ENCODE measurements at regions not wholly inside any gene's neighbourhood (a gene's known extent, or its start where the extent isn't known, plus 50 kb on each side); places are given as distances from the start of the nearest gene placed in this dataset.

DNA sequence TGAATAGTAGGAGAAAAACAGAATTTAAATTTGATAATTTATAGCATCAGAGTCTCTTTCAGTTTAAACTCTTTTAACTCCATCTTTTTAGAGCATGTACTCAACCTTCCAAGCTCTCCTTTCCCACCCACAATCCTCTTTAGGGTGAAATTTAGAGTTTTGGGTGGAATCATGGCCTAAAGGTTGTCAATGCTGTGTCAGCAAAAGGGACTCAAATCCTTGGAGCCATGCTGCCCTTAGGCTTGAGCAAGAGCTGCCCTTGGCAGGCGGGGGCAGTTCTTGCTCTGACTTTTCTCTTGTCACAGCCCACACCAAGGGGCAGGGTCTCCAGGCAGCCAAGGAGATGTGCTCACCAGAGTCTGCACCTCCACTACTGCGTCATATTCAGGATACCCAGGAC lies 102.4 kb downstream of the MTX3 start:
- Histone ChIP-seq H3K27me3 (replicated peaks in 1 of 4; ENCODE audit: control insufficient read depth in 3 of 4, extremely low read depth in 1 of 4, insufficient read depth in 3 of 4, low read length in 3 of 4) (no peaks in the 10 kb centered on the region), H3K27ac (ENCODE audit: low read depth, low read length) (no peak overlapping the region), H3K4me1 (replicated peaks in 1 of 4; ENCODE audit: control insufficient read depth in 3 of 4, insufficient read depth in 4 of 4, low read length in 3 of 4) (no peaks in the 10 kb centered on the region), H2BK120ac (replicated peaks; ENCODE audit: low read depth, low read length) (no peak overlapping the region), H3K36me3 (ENCODE audit: control insufficient read depth in 2 of 4, insufficient read depth in 4 of 4, low read length in 3 of 4) (no peaks in the 10 kb centered on the region), H4K5ac (ENCODE audit: insufficient read length, low read depth, low read length) (no peak overlapping the region), H4K8ac (ENCODE audit: extremely low read depth, insufficient read depth, low read length) (no peak overlapping the region), H2BK12ac (ENCODE audit: low read depth, low read length) (no peak overlapping the region), H2BK15ac (ENCODE audit: low read length) (no peak overlapping the region), H4K20me1 (replicated peaks in 1 of 2; ENCODE audit: control insufficient read depth in 1 of 2, insufficient read depth in 2 of 2, low read length in 2 of 2) (no peaks in the 10 kb centered on the region), H2BK5ac (ENCODE audit: low read depth, low read length) (no peak overlapping the region), H3K4ac (replicated peaks; ENCODE audit: insufficient read length, low read depth, low read length) (no peak overlapping the region), H3K56ac (replicated peaks; ENCODE audit: insufficient read length, low read depth, low read length) (no peak overlapping the region), H3K18ac (ENCODE audit: extremely low read depth, low read length) (no peak overlapping the region), H2BK20ac (ENCODE audit: low read length) (no peak overlapping the region), H3K23ac (ENCODE audit: insufficient read length) (no peak overlapping the region), H3K4me2 (ENCODE audit: insufficient read depth in 1 of 2, low read depth in 2 of 2, low read length in 2 of 2) (no peak overlapping the region), H4K91ac (replicated peaks; ENCODE audit: insufficient read length, low read length) (no peak overlapping the region), H3K23me2 (ENCODE audit: low read depth, low read length) (no peaks in the 10 kb centered on the region), H2AFZ (ENCODE audit: low read length) (no peak overlapping the region), H2AK5ac (ENCODE audit: low read depth, low read length) (no peak overlapping the region), H3K14ac (ENCODE audit: insufficient read length) (no peak overlapping the region), H3K79me2 (ENCODE audit: control insufficient read depth in 1 of 2, insufficient read depth in 2 of 2, low read length in 2 of 2) (no peaks in the 10 kb centered on the region), H3K9ac (replicated peaks in 1 of 4; ENCODE audit: extremely low read depth in 1 of 4, low read depth in 3 of 4, low read length in 3 of 4) (no peak overlapping the region), H3K79me1 (ENCODE audit: low read depth, low read length) (no peaks in the 10 kb centered on the region), H3K9me3 (ENCODE audit: insufficient read depth in 2 of 2, low read depth in 1 of 2, low read length in 1 of 2) (peaks cover 6 to 15% of the 10 kb centered on the region in 2 experiments; a peak in 3 of 4 replicates), H3K4me3 (ENCODE audit: extremely low read depth in 1 of 4, insufficient read depth in 2 of 4, low read depth in 3 of 4, low read length in 4 of 4) (no peak overlapping the region)
- 84% methylated on average over 2 of the region's 2 CpGs; no CpG with 5 or more reads in 1 of the 2 experiments for WGBS, 2 experiments (ENCODE audit: extremely low coverage in 1 of 2, insufficient coverage in 1 of 2, insufficient read length in 1 of 2, insufficient replicate concordance in 2 of 2, low coverage in 1 of 2, low lambda C conversion rate in 2 of 2, missing lambda C conversion rate in 1 of 2)
- ChIA-PET POLR2A (ENCODE audit: partially characterized antibody) (no interaction called here), CTCF (ENCODE audit: partially characterized antibody) (interaction anchor here (0.9 to 1.7 kb wide), 3 partner anchors 10 to 195 kb away, joined by 3 to 9 read pairs (median 5); no protein-coding TSS in a partner anchor)
- no peak for DNase-seq (ENCODE audit: low read depth in 1 of 2, low spot score in 2 of 2)
- FAIRE-seq, result no peak
- TF ChIP-seq ASH2L (IDR thresholded peaks at IDR 0.05; ENCODE audit: low read length), result no peak
- no peak for TF ChIP-seq FOSL1 (IDR thresholded peaks at IDR 0.05; ENCODE audit: insufficient read depth, low read depth, low read length)
- TF ChIP-seq GABPA (IDR thresholded peaks at IDR 0.05; ENCODE audit: borderline replicate concordance, insufficient read depth, low read length), result no peak
- TF ChIP-seq SP4 (IDR thresholded peaks at IDR 0.05; ENCODE audit: low read length), result no peak
- TF ChIP-seq JUND (IDR thresholded peaks at IDR 0.05; ENCODE audit: low read length), result no peak
- no peak for TF ChIP-seq CHD1 (IDR thresholded peaks at IDR 0.05; ENCODE audit: low read depth, low read length)
- TF ChIP-seq, protein P1, sequence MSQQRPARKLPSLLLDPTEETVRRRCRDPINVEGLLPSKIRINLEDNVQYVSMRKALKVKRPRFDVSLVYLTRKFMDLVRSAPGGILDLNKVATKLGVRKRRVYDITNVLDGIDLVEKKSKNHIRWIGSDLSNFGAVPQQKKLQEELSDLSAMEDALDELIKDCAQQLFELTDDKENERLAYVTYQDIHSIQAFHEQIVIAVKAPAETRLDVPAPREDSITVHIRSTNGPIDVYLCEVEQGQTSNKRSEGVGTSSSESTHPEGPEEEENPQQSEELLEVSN (IDR thresholded peaks at IDR 0.05), result no peak
- TF ChIP-seq EGR1 (IDR thresholded peaks at IDR 0.05; ENCODE audit: borderline replicate concordance, low read depth, low read length), result no peak
